ENCODE measurements at regions not wholly inside any gene's neighbourhood (a gene's known extent, or its start where the extent isn't known, plus 50 kb on each side); places are given as distances from the start of the nearest gene placed in this dataset.
"Not testable (repeated sequence)": the region's sequence is repeated elsewhere in the genome, so short reads cannot be mapped to it uniquely, and the experiment has no call there.

- TF ChIP-seq CTCF (IDR thresholded peaks at IDR 0.05; ENCODE audit: low read depth, low read length) (no peak), MAX (IDR thresholded peaks at IDR 0.05; ENCODE audit: low read depth, low read length) (no peak), MYC (IDR thresholded peaks at IDR 0.05; ENCODE audit: low read depth, low read length) (no peak), POLR2A (IDR thresholded peaks at IDR 0.05; ENCODE audit: extremely low read depth, insufficient read length) (no peak)
- no peak overlapping the region for H3K4me3 ChIP-seq (ENCODE audit: low read depth, low read length)
- DNase-seq (ENCODE audit: low read depth): no peak
Observed at GRCh38 chr12:126030573-126030972, 965.3 kb downstream of the AACS start.

- H3K4me3 ChIP-seq (ENCODE audit: low read depth, low read length): no peak overlapping the region
- DNase-seq (ENCODE audit: low read depth): no peak
- TF ChIP-seq POLR2A (IDR thresholded peaks at IDR 0.05; ENCODE audit: extremely low read depth, insufficient read length) (no peak), MAX (IDR thresholded peaks at IDR 0.05; ENCODE audit: low read depth, low read length) (no peak), MYC (IDR thresholded peaks at IDR 0.05; ENCODE audit: low read depth, low read length) (no peak), CTCF (IDR thresholded peaks at IDR 0.05; ENCODE audit: low read depth, low read length) (no peak)
Observed at GRCh38 chr12:126033751-126034150, 968.5 kb downstream of the AACS start.

- DNase-seq (ENCODE audit: low read depth): no peak
- TF ChIP-seq POLR2A (IDR thresholded peaks at IDR 0.05; ENCODE audit: extremely low read depth, insufficient read length) (no peak), MYC (IDR thresholded peaks at IDR 0.05; ENCODE audit: low read depth, low read length) (no peak), MAX (IDR thresholded peaks at IDR 0.05; ENCODE audit: low read depth, low read length) (no peak)
Observed at GRCh38 chr12:126036348-126036747, 971.1 kb downstream of the AACS start.

GRCh38 chr12:126038434-126038833 is 973.2 kb downstream of the AACS start:
- no peak for TF ChIP-seq CTCF (IDR thresholded peaks at IDR 0.05; ENCODE audit: low read depth, low read length)
- TF ChIP-seq POLR2A (IDR thresholded peaks at IDR 0.05; ENCODE audit: extremely low read depth, insufficient read length): no peak
- TF ChIP-seq MAX (IDR thresholded peaks at IDR 0.05; ENCODE audit: low read depth, low read length): no peak
- TF ChIP-seq MYC (IDR thresholded peaks at IDR 0.05; ENCODE audit: low read depth, low read length): no peak
- DNase-seq (ENCODE audit: low read depth): no peak
- H3K4me3 ChIP-seq (ENCODE audit: low read depth, low read length): no peak overlapping the region

More at GRCh38 chr12:126036348-126036747, 971.1 kb downstream of the AACS start:
- H3K4me3 ChIP-seq (ENCODE audit: low read depth, low read length): no peak overlapping the region

- no peak for TF ChIP-seq MYC (IDR thresholded peaks at IDR 0.05; ENCODE audit: low read depth, low read length)
- TF ChIP-seq MAX (IDR thresholded peaks at IDR 0.05; ENCODE audit: low read depth, low read length): no peak
- no peak for TF ChIP-seq CTCF (IDR thresholded peaks at IDR 0.05; ENCODE audit: low read depth, low read length)
- TF ChIP-seq POLR2A (IDR thresholded peaks at IDR 0.05; ENCODE audit: extremely low read depth, insufficient read length): no peak
- no peak for DNase-seq (ENCODE audit: low read depth)
- H3K4me3 ChIP-seq (ENCODE audit: low read depth, low read length): no peak overlapping the region
Observed at GRCh38 chr12:126040307-126040706, 975.1 kb downstream of the AACS start.

- no peak for DNase-seq (ENCODE audit: low read depth)
- H3K4me3 ChIP-seq (ENCODE audit: low read depth, low read length): no peak overlapping the region
- TF ChIP-seq MAX (IDR thresholded peaks at IDR 0.05; ENCODE audit: low read depth, low read length): no peak
- no peak for TF ChIP-seq MYC (IDR thresholded peaks at IDR 0.05; ENCODE audit: low read depth, low read length)
- no peak for TF ChIP-seq CTCF (IDR thresholded peaks at IDR 0.05; ENCODE audit: low read depth, low read length)
- no peak for TF ChIP-seq POLR2A (IDR thresholded peaks at IDR 0.05; ENCODE audit: extremely low read depth, insufficient read length)
Observed at GRCh38 chr12:126042286-126042685, 977.1 kb downstream of the AACS start.

- not testable (repeated sequence) for DNase-seq (ENCODE audit: low read depth); H3K4me3 ChIP-seq (ENCODE audit: low read depth, low read length)
Observed at GRCh38 chr12:126049501-126049900, 984.3 kb downstream of the AACS start.
